ENCODE measurements at regions not wholly inside any gene's neighbourhood (a gene's known extent, or its start where the extent isn't known, plus 50 kb on each side); places are given as distances from the start of the nearest gene placed in this dataset.

- no peak overlapping the region for H2BK12ac ChIP-seq (ENCODE audit: insufficient read length, low read depth, low read length)
- no peaks in the 10 kb centered on the region for H3K27me3 ChIP-seq (ENCODE audit: insufficient read depth, low read length)
- H2BK5ac ChIP-seq (ENCODE audit: insufficient read length, low read length) = no peak overlapping the region
- no peak overlapping the region for H3T11ph ChIP-seq (ENCODE audit: low read length)
- no peak overlapping the region for H3K4ac ChIP-seq (ENCODE audit: low read depth, low read length)
- H4K5ac ChIP-seq (ENCODE audit: insufficient read length, low read depth, low read length) = no peak overlapping the region
- no peaks in the 10 kb centered on the region for H3K4me1 Mint-ChIP-seq
- no peak for DNase-seq
- peaks cover 0 to under 1% (median 0%) of the 10 kb centered on the region in 3 experiments; a peak in 2 of 7 replicates for H3K36me3 Mint-ChIP-seq (ENCODE audit: insufficient read depth in 1 of 3, low read depth in 3 of 3)
- no peaks in the 10 kb centered on the region for H4K20me1 ChIP-seq (ENCODE audit: control insufficient read depth, insufficient read depth, insufficient read length)
- no peak overlapping the region for H3K14ac ChIP-seq (ENCODE audit: insufficient read depth, low read length)
- H2BK120ac ChIP-seq (ENCODE audit: low read depth, low read length, poor library complexity, severe bottlenecking) = no peak overlapping the region
- no peaks in the 10 kb centered on the region for H3K79me1 ChIP-seq (ENCODE audit: insufficient read depth, low read depth, low read length, poor library complexity, severe bottlenecking)
- no peak overlapping the region for H2AFZ ChIP-seq (ENCODE audit: low read length)
- no peak overlapping the region for H3K23ac ChIP-seq (ENCODE audit: insufficient read length, low read depth, low read length)
- H2BK20ac ChIP-seq (ENCODE audit: low read depth, low read length, poor library complexity, severe bottlenecking) = no peak overlapping the region
- no peak for TF ChIP-seq CTCF (conservative IDR thresholded peaks at IDR 0.05)
- no peak overlapping the region for H3K18ac ChIP-seq (ENCODE audit: insufficient read length, low read depth, low read length)
- no peak overlapping the region for H4K91ac ChIP-seq (ENCODE audit: insufficient read length, low read depth, low read length)
- H3K9ac ChIP-seq (ENCODE audit: extremely low read depth, insufficient read length, low read length) = no peak overlapping the region
- H2BK15ac ChIP-seq (ENCODE audit: low read depth, low read length) = no peak overlapping the region
- H2AK5ac ChIP-seq (ENCODE audit: insufficient read length, low read length) = no peak overlapping the region
- H3K27ac ChIP-seq (ENCODE audit: insufficient read length, low read depth, low read length) = no peak overlapping the region
- H3K27ac Mint-ChIP-seq = no peak overlapping the region
- H3K9me3 ChIP-seq (ENCODE audit: control insufficient read depth, low read depth, low read length) = no peaks in the 10 kb centered on the region
- peaks cover 1% of the 10 kb centered on the region; the same call in 1 of the 2 replicates for H3K27me3 Mint-ChIP-seq (ENCODE audit: low read depth)
- WGBS (ENCODE audit: extremely low coverage, insufficient read length, low lambda C conversion rate) = no CpG with 5 or more reads among the region's 6 CpGs
- no peak overlapping the region for H3K4me2 ChIP-seq (ENCODE audit: insufficient read depth, insufficient read length, low read length)
- H4K8ac ChIP-seq (replicated peaks; ENCODE audit: insufficient read length, low read depth, low read length) = no peak overlapping the region
- no peak overlapping the region for H3K4me3 Mint-ChIP-seq
- H3K4me1 ChIP-seq (ENCODE audit: insufficient read depth, low read length) = no peaks in the 10 kb centered on the region
- H3K79me2 ChIP-seq (ENCODE audit: insufficient read depth, low read length) = no peaks in the 10 kb centered on the region
- H3K23me2 ChIP-seq (ENCODE audit: insufficient read length, low read depth, low read length, poor library complexity, severe bottlenecking) = no peaks in the 10 kb centered on the region
- no peak overlapping the region for H3K56ac ChIP-seq (ENCODE audit: insufficient read length, low read depth, low read length)
- H3K9me3 Mint-ChIP-seq = peaks cover 0 to under 1% of the 10 kb centered on the region in 2 experiments; a peak in 3 of 5 replicates
Observed at GRCh38 chr13:32893176-32893575, 123.0 kb upstream of the KL start.

Data from H9 (cell line).